HG03378 (cell line): ENCODE measurements at regions not wholly inside any gene's neighbourhood (a gene's known extent, or its start where the extent isn't known, plus 50 kb on each side); places are given as distances from the start of the nearest gene placed in this dataset.

Experiments used
- ATAC-seq: cut with Tn5 transposase; IDR thresholded peaks from one replicate; pipeline ENCODE4 v1.9.1; 2021; ENCODE audit warnings: mild to moderate bottlenecking, moderate library complexity; ENCODE audit not compliant: unreplicated experiment

DNA sequence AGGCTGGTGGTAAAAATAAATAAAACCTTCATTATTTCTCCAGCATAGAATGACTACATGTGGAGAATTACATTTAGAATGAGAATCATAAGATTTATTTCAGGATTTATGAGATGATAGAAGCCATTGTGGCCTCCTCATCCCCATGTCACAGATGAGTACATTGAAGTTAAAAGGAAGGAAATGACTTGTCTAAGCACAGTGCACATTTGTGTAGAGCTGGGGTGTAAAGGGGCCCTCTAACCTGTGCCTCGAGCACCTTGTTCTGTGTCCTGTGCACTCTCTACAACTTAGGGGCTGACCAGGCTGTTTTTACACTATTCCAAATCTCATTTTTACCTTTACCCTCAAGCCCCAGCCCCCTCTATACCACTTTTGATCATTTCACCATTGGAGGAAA, 179.4 kb downstream of the RHOU start:
- ATAC-seq: no peak

DNA sequence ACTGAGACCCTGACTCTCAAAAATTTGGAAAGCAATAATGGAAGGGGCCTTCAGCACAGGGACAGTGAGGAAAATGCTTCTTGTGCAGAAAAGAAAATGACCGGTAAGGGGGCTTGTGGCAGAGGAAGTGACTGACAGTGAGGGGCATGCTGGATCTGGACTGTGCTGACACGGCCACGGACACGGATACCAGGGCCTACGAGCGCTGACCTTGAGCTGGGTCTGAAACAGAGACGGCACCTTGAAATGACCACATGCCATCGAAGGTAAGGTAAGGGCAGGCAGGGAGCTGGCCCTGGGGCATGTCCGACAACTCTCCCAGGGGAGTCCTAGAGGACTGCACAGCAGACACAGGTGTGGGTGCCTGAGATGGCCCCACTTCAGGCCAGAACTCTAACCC, 182.1 kb downstream of the RHOU start:
- no peak for ATAC-seq

DNA sequence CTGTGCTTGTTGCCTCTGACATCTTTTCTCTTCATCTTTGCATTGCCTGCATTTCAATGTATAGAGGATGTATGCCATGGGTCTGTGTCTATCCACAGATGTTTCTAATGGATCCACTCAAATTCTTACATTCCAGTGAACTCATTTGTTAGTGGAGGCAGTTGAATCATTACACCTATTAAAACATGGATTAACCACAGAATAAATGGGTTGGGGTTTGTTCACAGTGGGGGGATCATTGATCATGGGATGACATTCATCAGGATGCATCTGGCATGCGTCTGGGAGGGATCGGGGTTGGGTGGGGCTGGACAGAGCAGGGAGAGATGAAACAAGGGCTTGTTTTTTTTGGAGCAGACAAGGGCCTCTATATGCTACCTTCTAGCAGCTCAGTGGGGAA, 182.5 kb downstream of the RHOU start:
- ATAC-seq: no peak

DNA sequence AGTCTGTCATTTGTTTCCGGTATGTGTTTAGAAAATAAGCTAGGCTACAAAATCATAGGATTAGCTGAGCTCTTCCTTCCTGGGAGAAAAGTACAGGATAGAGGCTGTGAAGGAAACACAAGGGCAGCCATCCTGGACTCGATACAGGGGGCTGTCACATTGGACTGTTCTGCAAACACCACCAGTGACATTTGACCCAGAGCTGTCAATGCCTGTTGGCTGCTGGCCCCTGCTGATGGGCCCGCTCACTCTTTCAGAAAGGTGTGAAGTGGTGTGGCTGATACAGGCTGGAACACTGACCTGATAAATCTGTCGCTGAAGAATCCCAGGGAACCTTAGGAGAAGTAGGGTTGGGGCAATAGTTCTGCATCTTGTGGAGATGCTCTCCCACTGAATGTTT, 183.1 kb downstream of the RHOU start:
- ATAC-seq: no peak

DNA sequence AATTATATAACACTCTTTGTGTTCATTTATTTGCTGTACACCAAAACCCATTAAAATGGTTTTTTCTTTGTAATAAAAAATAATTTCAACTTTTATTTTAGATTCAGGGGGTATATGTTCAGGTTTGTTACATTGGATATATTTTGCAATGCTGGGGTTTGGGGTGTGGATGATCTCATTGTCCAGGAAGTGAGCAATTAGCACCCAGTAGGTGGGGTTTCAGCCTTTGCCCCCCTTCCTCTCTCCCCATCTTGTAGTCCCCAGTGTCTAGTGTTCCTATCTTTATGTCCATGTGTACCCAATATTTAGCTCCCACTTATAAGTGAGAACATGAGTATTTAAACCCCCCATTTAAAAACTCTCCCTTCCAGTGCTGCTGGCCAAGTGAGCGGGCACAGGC, 184.6 kb downstream of the RHOU start:
- ATAC-seq: no peak

DNA sequence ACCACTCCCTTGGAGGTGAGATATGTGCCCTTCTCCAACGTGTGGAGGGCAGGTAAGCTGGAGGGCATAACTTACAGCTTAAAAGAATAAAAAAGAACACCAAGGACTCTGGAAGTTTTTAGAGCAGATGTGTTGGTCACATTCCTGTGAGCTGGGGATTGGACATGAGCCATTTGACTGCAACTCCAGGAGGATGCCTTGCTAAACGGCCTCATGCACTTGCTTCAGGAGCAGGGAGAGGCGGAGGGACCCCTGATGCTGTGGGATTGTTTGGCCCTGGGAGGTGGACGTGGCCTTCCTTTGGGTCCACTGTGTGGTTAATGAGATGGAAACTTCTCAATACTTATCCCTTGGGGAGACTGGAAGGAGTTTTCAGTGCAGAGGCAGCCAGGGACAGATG, 185.6 kb downstream of the RHOU start:
- ATAC-seq: no peak

DNA sequence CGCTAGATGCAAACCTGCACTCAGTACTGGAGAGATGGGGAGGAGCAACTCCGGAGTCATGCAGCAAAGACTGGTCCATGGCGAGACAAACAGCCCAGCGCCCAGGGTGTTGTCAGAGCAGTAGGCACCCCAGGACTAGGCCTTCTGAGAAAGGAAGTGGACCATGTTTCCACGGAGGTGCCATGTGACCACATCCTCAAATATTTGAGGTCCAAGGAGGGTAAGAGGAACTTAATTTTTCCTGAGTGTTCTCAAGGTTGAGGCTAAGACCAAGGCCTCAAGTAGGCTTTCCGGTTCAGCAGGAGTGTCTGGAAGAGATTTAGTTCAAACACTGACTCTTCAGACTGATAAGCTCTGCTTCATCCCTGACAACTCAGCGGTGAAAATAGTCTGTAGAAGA, 186.2 kb downstream of the RHOU start:
- no peak for ATAC-seq

DNA sequence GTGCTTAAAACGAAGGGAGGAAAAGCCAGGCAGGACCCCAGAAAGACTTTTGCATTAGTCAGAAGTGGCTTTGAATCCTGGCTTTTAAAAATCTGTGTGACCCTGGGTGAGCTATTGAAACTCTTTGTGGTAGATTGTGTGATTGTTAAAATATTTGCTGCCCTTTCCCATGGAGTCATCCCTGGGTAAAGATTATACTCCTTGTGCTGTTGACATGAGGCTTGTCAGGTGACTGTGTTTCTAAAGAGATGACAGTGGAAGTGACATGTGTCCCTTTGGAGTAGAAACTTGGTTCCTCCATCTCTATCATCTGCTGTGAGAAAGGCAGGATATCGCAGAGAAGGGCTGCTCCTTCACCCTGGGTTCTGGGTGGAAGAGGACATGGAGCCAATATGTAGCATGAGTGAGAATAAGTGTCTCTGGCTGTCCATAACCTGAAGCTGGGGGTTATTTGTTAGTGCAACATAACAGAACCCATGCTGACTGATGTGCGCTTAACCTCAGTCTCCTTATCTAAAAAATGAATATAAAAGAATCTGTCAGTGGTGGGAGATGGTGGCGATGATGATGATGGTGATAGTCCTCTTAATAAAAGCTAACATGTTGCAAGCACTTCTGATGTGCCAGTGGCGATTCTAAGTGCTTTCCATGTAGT, 187.6 kb downstream of the RHOU start:
- no peak for ATAC-seq

DNA sequence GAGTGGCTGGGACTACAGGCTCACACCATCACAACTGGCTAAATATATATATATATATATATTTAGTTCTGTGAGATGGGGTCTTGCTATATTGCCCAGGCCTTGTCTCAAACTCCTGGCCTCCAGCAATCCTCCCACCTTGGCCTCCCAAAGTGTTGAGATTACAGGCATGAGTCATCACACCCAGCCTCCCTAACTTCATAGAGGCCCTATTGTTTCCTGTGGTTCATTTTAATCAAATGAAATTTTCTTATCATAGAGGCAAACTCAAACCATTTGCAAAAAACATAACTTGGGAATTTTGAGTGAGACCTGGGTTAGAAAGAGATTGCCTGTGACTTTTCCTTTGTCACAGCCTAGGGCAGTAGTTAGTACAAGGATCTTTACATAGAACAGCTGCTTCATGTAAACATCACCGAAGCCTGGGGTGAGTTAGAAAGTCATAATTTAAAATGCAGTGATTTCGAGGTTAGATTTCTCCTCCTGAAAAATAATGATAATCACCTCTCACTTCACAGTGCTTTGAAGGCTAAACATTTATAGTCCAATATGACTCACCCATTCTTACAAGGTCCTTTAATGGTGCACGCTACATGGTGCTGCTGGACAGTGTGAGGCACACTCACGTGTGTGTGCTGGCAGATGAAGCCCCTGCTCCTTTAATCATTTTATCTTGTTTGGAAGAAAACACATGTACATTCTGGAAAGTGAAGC, 188.9 kb downstream of the RHOU start:
- no peak for ATAC-seq

DNA sequence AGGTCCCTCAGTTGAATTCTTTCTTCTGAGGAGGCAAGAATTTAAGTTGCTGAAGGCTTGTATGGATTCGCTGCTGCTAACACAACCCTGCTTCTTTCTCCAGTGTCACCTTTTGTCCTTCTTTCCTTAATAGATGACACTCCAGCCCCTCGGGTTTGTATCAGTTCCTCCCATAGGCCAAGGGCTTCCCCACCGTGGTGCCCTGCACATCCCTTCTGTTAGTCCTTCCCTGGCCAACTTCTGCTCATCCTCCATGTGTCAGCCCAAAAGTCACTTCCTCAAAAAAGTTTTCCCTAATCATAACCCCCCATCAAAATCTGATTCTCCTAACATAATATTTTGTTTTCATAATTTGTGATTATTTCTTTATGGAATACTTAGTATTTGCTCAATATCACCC, 190.4 kb downstream of the RHOU start:
- no peak for ATAC-seq

DNA sequence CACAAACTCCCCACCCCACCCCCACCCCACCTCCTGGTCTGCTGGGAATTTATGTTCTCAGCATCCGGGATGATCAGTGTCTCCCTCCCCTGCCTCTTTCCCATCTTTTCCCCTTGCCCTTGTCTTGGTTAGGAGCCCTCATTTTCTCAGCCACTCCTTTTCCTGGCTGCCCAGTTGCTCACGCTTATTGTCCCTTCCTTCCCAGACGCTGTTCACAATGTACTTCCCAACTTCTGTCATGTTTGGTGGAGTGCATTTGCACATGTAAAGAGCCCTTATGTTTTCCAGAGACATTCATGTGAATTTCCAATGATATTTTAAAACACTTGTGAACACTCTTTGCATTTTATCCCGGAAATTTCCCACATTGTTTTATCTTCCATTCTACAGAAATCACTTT, 192.1 kb downstream of the RHOU start:
- ATAC-seq: no peak

DNA sequence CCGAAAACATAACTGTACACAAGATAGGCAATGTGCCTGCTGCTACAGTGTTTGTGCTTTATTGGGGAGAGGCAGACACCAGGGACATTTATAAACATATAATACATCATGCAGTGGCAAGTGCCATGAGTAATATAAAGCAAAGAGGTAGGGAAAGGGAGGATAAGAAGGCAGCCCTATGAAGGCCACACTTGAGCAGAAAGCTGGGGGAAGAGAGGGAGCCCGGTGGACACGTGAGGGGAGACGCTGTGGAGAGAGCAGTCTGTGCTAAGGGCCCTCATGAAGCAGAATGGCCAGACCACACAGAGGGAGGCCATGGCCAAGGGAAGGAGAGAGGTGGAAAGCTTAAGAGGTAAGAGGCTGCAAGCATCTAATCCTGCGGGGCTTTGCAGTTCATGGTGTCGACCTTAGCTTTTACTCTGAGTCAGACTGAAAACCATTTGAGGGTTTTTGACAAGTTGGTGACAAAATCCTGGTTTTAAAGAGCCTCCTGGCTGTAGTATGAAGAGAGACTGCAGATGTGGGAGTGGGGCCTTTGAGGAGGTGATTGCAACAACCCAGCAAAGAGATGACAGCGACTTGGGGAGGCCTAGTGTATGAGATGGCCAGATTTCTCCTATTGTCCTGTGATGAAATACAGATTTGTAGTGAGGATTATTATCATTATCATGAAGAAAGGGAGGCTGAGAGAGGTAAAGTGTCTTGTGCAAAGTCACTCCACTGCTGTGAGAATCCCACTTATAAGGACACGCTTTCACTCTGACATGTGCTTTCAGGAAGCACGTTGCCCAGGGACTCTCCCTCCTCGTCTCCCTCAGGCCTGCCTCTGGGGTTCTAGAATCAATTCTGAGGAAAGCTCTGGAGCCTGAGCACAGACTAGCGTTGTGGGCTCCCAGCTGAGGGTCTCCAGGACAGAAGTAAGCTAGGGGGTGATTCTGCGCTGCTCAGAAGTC, 192.9 kb downstream of the RHOU start:
- ATAC-seq: no peak

DNA sequence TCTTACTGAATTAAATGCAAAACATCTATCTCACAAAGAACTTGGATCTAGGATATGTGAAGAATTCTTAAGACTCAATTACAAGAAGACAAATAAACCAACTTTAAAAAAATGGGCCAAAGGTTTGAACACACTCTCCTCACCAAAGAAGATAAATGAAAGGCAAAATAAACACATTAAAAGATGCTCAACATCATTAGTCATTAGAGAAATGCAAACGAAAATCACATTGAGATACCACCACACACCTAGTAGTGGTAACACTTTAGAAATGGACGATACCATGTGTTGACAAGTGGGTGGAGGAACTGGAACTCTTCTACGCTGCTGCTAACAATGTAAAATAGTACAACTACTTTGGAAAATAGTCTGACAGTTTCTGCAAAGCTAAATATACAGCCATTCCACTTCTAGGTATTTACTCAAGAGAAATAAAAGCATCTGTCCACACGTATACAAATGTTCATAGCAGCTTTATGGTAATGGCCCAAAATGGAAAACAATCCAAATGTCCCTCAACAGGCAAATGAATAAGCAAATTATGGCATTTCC, 194.3 kb downstream of the RHOU start:
- no peak for ATAC-seq

DNA sequence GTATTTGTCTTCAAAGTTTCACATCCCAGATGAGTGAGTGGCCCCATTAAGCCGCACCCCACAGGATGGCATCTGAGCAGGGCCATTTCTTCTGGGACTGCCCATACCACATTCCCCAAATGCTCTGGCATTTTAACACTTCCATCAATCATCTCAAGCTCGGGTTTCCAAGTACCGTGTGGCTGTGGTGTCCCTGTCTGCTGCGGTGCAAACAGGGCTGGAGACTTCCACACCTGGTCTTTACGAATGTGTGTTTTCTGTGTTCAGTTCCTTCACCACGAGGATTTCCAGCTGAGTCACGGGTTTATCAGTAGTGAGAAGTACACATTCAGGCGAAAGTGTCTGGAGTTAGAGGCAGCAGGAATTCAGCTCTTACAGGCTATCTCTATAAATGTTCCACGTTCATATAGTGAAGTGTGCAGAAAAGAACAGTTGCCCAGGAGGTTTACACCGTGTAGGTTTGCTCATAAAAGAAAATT, 195.2 kb downstream of the RHOU start:
- no peak for ATAC-seq

DNA sequence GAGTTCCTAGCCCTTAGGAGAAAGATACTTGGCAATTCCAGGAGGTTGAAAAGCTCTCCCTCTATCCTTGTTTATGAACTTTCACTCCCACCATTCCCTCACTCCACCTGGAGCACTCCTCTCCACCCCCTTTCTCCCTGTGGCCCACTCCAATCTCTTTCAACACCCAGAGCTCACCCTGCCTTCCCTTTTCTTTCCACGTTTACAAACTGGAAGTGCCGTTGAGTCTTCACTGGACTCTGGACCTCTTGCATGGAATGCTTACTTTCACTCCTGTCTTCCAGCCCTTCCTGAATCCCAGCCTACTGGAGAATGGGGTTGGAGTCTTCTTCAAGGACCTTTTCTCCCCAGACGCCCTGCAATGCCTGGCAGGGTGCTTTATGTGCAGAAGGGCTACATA, 198.5 kb downstream of the RHOU start:
- no peak for ATAC-seq

DNA sequence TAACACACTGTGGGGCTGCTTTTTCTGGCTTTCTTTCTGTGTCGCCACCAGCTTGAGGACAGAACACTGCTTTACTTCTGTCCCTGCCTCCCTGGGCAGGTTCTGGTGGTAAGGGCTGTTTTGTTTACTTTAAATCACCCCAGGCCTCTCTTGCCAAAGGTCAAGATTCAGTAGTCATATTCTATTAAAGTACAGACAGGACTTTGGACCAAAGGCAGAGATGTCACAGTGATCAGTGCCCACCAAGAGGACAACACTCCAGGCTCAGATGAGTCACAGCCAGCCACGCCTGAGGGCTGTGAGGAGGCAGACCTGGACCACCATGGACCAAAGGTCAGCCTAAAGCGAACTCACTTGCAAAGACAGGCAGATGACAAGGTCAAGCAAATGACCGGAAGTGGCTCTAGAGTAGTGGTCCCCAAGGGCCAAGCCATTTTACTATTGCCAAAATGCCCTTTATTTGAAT, 200.0 kb downstream of the RHOU start:
- ATAC-seq: no peak

DNA sequence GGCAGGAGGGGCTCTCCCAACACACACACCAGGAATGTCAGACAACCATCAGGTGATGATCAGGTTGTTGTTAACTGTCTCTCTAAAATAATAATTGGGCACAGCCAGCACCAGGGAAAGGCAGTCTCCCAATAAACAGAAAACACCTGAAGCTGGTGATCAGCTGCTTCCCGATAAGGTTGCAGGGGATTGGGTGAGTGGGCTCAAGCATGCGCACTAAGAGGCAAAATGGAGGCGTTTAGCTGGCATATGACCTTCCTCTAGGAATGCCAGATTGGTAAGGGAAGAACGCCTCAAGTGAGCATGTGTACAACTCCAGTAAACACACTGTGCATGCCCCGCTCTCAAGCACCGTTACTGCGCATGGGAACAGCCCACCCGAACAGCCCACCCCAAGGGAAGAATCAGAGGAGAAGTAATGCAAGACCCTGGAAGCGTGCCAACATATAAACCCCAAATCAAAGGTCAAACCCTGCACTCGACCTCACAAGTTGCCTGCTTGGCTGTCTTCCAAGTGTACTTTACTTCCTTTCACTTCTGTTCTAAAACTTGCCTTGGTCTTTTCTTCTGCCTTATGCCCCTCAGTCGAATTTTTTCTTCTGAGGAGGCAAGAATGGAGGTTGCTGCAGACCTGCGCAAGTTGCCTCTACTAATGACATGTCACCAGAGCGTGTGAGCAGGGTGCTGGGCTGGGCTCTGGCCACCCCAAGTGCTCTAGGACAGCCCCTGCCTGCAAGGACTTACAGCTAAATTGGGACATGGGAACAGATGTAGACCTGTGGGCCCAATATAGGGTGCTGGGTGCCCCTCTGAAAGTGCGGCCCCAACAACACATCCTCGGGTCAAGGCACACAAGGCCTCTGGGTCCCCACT, 200.8 kb downstream of the RHOU start:
- no peak for ATAC-seq

DNA sequence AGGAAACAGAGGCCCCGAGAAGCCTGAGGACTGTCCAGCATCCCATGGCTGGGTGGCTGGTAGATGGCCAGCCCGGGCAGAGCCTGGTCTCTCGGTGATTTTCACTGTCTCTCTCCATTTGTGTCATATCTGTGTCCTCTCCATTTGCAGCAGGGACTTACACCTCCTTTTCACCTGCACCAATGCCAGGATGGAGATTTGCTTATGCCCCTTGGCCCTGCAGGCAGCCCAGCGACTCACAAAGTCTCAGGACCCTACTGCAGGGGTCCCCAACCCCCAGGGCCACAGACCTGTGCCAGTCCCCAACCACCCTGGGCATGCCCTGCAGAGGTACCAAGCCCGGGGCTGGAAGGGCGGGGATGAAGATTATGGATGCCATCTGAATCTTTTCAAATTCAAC, 201.6 kb downstream of the RHOU start:
- ATAC-seq: no peak

DNA sequence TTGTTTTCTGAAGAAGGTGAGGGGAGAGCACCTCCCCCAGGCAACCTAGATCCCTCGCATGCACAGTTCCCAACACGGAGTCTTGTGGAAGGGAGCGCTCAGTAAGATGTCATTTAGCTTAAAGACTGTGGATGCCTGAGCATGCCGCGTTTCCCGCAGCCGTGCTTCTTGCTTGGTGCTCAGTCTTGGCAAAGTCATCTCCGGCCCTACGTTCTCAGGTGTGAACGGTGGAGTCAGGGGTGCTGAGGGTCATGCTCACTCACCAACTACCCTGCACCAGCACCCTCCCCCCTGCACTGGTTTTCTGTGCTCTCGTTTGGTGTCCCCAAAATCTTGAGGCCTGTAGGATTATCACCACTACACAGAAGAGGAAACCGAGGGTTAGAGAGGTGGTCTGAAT, 202.1 kb downstream of the RHOU start:
- ATAC-seq: no peak

DNA sequence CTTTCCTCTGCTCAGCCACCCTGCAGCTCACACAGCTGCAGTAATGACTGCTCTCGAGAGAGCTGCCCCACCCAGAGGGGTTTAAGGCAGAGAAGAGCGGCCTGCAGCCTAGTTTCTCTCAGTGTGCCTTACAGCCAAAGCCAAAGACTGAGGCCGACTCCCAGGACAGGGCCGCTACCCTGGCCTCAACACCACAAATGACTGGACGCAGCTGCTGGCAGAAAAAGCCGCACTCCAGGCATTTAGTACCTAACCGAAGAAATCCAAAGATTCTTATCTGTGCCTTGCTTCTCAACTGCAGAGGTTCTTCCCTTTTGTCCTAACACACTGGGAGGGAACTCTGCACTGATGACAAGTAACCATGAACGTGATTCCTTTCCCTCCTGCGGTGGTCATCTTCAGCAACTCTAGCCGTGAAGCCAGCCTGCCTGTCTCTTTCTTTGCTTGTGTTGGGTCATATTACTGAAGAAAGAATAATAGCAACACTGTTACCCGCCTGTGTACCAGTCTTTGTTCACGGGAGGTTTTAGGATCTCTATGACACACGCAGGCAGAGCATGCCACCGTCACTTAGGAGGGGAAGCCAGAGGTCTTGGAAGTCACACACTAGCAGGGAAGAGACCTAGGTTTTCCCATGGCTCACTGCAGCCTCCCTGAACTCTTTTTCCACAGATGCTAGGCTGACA, 202.7 kb downstream of the RHOU start:
- ATAC-seq: no peak
